ENCODE measurements at regions not wholly inside any gene's neighbourhood (a gene's known extent, or its start where the extent isn't known, plus 50 kb on each side); places are given as distances from the start of the nearest gene placed in this dataset.

GRCh38 chr7:116417593-116418345 is 81.8 kb upstream of the CAV2 start:
- DNase-seq (ENCODE audit: low spot score): no peak
- no peak for FAIRE-seq

DNA sequence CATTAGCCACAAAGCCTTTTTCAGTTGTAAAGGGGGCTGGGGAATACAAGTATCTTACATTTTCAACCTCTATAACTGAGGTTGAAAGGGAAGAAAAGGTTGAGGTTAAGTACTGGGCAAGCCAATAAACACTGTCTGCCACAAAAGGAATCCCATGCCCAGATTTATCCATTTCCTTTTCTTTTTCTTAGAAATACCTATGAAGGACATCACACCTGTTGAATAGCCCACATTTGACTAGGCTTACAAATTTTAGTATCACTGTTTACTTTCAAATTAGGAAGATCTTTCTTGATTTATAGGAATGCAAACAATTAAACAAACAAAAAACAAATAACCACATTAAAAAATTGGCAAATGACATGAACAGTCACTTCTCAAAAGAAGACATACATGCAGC is 81.0 kb upstream of the CAV2 start:
- FAIRE-seq (no peak), DNase-seq (ENCODE audit: low spot score) (no peak)

- DNase-seq (ENCODE audit: low spot score): no peak
- no peak for FAIRE-seq
Observed at GRCh38 chr7:116420003-116420402, 79.5 kb upstream of the CAV2 start.

- no peak for FAIRE-seq
- no peak for DNase-seq (ENCODE audit: low spot score)
Observed at GRCh38 chr7:116421298-116421697, 78.2 kb upstream of the CAV2 start.

GRCh38 chr7:116422683-116423082 is 76.9 kb upstream of the CAV2 start:
- FAIRE-seq (no peak), DNase-seq (ENCODE audit: low spot score) (no peak)

DNA sequence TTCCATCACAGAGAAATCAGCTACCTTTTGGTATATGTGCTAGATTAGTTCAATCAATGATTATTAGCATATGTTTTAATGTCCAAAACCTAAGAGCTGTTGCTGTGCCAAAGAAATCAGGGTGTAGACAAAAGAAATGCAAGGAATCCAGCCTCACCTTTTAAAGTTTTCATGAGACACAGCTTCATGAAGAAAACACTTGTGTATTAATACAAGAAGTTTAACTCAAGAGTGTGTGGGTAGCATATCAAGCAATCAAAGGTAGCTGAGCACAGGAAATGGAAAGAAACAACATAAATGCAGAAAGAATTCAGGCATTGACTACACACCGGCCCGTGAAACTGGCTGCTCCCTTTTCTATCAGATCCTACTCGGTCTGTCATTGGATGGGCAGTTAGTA is 76.0 kb upstream of the CAV2 start:
- DNase-seq (ENCODE audit: low spot score) (no peak), FAIRE-seq (no peak)

DNA sequence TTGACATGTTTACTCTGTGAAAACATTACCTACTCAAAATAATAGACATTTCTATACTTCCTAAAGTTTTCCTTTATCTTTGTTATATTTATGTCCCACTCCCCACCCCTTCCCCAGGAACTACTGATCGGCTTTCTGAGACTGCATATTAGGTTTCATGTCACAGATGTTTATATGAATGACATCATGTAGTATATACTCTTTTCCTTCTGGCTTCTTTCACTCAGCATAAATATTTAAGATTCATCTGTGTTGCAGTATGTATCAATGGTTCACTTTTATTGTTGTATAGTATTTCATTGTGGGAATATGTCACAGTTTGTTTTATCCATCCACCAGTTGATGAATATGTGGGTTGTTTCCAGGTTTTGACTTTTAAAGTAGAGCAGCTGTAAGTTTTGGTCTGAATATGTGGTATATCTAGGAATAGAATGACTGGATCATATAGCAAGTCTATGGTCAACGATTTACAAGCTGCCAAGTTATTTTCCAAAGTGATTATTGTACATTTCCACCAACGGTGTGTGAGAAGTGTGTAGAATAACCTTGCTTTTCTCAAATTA is 73.8 kb upstream of the CAV2 start:
- DNase-seq (ENCODE audit: low spot score) (no peak), FAIRE-seq (no peak)

GRCh38 chr7:116426428-116427156 is 72.9 kb upstream of the CAV2 start:
- DNase-seq (ENCODE audit: low spot score) (peak; percentile 50), FAIRE-seq (no peak)

GRCh38 chr7:116429986-116430619 is 69.4 kb upstream of the CAV2 start:
- no peak for FAIRE-seq
- no peak for DNase-seq (ENCODE audit: low spot score)

DNA sequence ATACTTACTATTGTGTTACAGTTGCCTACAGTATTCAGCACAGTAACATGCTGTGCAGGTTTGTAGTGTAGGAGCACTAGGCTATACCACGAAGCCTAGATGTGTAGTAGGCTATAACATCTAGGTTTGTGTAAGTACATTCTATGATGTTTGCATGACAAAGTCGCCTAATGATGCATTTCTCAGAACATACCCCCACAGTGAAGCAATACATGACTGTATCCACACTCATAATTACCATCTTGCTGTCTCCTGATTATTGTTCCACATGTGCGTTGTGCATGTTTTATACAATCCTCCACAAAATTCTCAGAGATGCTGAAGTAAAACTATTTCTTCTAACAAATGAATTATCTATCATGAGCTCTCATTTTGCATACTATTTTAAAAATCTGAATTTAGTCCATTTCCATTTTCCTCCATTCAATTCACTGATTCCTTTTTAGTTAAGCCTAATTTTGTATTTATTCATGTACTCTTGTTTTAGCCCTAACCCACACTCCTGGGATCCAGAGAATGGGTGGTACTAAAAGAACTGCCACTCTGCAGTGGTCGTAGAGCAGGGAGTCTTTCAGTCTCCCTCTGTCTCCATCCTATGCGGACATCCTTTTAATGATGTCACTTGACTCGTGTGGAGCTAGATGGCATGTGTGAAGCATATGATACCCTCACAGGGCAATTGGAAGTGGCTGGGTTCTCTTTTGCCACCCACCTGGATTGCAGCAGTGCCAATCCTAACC is 67.6 kb upstream of the CAV2 start:
- FAIRE-seq (peak; percentile 23), DNase-seq (ENCODE audit: low spot score) (no peak)

DNA sequence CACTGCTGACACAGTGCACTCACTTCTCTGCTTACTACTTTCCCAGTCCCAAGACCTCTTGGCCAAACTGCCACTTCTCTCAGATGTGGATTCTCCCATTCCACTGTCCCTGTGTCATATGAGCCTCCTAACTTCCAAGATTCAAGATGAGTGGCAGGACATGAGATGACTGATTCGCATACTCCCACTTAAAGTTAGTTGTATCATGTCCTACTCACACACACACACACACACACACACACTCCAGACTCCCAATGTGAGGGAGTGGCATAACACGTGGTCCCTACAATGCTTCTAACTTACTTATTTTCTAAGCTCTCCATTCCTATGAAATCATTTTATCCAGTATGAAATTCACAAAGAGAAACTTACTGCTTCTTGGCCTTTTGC is 67.0 kb upstream of the CAV2 start:
- DNase-seq (ENCODE audit: low spot score) (no peak), FAIRE-seq (no peak)

DNA sequence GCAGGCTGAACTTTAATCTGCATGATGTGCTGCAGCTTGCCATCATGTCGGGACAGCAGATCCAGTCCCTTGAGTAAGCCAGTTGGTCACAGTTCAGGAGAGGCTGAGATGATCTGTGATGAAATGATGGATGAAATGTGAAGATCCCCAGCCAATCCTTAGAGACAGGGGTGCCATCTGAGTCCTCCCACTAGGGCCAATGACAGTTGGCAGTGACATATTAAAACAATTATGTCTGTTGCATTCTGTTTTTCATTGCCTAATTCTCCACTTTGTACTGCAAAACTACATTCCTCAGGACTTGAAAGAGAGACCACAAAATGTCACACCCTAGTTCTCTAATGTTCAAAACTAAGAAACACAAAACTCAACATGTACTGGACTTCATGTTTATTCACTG is 66.3 kb upstream of the CAV2 start:
- FAIRE-seq (no peak), DNase-seq (ENCODE audit: low spot score) (no peak)

GRCh38 chr7:116434820-116435341 is 64.7 kb upstream of the CAV2 start:
- DNase-seq (ENCODE audit: low spot score): peak; percentile 12

GRCh38 chr7:116436305-116436826 is 63.2 kb upstream of the CAV2 start:
- FAIRE-seq: no peak

More at GRCh38 chr7:116434820-116435341, 64.7 kb upstream of the CAV2 start:
- no peak for FAIRE-seq

DNA sequence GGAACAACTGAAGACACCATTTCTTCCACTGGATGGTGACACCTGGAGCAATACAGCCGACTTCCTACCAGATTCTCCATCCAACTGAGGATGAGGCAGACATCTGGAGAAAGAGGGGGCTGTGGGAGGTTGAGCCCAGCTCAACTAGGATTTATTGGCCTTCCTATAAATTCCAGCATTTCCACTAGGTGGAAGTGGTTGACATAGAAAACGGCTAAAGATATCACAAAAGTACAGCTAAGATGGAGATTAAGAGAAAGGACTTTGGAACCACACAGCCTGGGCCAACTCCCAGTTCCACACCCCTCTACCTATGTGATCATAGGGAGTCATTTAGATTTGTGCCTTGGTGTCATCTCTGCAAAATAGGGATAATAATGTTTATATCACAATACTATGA is 61.3 kb upstream of the CAV2 start:
- DNase-seq (ENCODE audit: low spot score) (no peak), FAIRE-seq (no peak)

More at GRCh38 chr7:116436305-116436826, 63.2 kb upstream of the CAV2 start:
- DNase-seq (ENCODE audit: low spot score): no peak

GRCh38 chr7:116439005-116439404 is 60.5 kb upstream of the CAV2 start:
- DNase-seq (ENCODE audit: low spot score): no peak

DNA sequence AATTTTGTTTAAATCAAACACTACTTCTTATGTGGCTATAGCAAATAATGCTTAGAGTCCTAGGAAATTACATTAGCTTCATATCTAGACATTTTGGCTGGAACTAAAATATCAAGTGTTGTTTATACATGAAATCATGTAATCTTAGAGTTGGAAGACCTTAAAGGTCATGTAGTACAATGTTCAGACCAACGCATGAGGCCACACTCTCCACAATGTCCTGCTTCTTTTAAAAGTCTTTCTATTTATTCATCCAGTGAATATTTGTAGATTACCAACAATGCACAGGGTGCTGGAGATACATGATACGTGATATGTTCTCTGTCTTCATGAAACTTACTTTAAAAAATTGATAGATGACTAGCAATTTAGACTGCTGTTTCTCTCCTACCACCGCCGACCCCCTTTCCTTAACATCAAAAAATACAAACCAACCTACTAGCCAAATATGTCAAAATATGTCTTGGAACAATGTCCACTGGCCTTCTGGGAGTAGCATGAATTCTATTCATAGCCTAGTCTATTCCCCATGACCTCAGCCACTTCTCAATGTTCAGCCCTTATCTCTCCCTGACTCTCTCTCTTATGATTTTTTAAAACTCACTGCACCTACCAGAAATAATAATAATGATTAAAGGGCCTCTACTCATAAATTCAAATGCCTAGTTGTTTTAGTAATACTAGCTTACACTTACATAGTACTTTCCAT is 59.5 kb upstream of the CAV2 start:
- DNase-seq (ENCODE audit: low spot score) (no peak), FAIRE-seq (no peak)

More at GRCh38 chr7:116439005-116439404, 60.5 kb upstream of the CAV2 start:
- no peak for FAIRE-seq

DNA sequence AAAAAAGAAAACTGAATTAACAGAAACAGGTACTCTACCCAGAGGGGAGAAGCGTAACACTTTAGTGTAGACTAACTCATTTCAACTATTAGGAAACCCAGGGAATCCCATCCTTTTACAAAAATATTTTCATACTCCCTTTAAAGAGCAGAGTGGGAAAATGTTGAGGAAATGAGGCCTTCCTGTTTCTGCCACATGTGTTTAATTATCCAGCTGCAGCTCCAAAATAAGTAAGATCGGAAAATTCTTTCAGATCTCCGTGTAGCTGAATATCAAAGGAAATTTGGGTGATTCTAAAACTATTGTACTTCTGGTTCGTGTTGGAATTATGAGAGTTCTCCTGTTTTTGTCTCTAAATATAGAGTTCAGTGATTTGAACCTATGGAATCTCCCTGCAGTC is 58.0 kb upstream of the CAV2 start:
- FAIRE-seq (no peak), DNase-seq (ENCODE audit: low spot score) (no peak)

DNA sequence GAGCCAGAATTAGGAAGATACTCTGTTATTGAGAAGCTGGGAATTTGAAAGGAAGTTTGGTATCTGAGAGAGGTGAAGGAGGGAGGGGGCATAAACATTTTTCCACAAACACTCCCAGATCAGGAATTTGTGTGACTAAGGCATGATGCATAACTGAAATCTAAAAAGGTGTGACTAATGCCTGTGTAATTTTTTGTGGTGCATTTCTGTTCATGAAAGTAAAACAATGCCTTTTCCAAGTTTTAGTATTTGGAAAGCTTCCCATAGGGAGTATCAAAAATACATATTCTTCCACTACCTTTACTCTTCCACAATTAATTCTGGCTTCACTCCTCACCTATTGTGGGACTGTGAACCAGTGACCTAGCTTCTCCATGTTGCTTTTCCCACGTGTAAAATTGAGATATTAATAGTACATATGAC is 56.4 kb upstream of the CAV2 start:
- no peak for FAIRE-seq

GRCh38 chr7:116443646-116444045 is 55.9 kb upstream of the CAV2 start:
- DNase-seq (ENCODE audit: low spot score) (no peak), FAIRE-seq (no peak)

More for the DNA sequence above, 56.4 kb upstream of the CAV2 start:
- DNase-seq (ENCODE audit: low spot score): peak; percentile 63

All from urothelium cell line (cell line).